ENCODE measurements at regions not wholly inside any gene's neighbourhood (a gene's known extent, or its start where the extent isn't known, plus 50 kb on each side); places are given as distances from the start of the nearest gene placed in this dataset.

DNA sequence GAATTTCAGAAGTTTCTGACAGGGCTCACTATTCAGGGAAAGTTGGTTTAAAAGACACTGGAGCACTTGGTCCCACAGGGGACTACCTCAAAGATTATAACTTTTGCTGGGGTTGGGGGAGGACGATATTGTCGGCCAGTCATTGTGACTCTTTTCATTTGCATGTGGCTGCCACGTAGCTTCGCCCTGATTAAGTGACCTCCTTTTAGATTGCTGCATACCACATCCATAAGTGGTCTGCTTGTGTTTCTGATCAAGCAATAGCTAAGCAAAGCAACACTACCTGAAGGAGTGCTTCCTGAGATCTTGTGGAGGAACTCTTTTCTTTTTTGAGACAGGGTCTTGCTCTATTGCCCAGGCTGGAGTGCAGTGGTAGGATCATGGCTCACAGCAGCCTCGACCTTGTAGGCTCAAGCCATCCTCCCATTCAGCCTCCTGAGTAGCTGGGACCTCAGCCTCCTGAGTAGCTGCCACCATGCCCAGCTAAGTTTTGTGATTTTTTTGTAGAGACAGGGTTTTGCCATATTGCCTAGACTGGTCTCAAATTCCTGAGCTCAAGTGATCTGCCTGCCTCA, 691.3 kb downstream of the EPM2A start:
- TF ChIP-seq RBAK (CRISPR knock-in tag; IDR thresholded peaks at IDR 0.05) (no peak), ZNF496 (CRISPR knock-in tag; IDR thresholded peaks at IDR 0.05; ENCODE audit: insufficient replicate concordance) (no peak), ZNF17 (CRISPR knock-in tag; IDR thresholded peaks at IDR 0.05) (no peak), PBX3 (CRISPR knock-in tag; IDR thresholded peaks at IDR 0.05; ENCODE audit: borderline replicate concordance) (no peak), CTCF (CRISPR knock-in tag; IDR thresholded peaks at IDR 0.05) (no peak), ZNF317 (CRISPR knock-in tag; IDR thresholded peaks at IDR 0.05) (no peak), EZH2 (conservative IDR thresholded peaks at IDR 0.05; ENCODE audit: low read depth, low read length) (no peak), ZBTB8A (CRISPR knock-in tag; IDR thresholded peaks at IDR 0.05; ENCODE audit: borderline replicate concordance, low read depth) (no peak), KLF9 (CRISPR knock-in tag; IDR thresholded peaks at IDR 0.05; ENCODE audit: low read depth) (no peak), POLR2A (IDR thresholded peaks at IDR 0.05; ENCODE audit: insufficient read depth in 1 of 2, low read depth in 2 of 2, low read length in 2 of 2) (no peak), EEA1 (CRISPR knock-in tag; IDR thresholded peaks at IDR 0.05; ENCODE audit: borderline replicate concordance) (no peak), ZNF883 (CRISPR knock-in tag; IDR thresholded peaks at IDR 0.05; ENCODE audit: not compliant biosample characterization) (no peak)
- TF ChIP-seq, protein P1, sequence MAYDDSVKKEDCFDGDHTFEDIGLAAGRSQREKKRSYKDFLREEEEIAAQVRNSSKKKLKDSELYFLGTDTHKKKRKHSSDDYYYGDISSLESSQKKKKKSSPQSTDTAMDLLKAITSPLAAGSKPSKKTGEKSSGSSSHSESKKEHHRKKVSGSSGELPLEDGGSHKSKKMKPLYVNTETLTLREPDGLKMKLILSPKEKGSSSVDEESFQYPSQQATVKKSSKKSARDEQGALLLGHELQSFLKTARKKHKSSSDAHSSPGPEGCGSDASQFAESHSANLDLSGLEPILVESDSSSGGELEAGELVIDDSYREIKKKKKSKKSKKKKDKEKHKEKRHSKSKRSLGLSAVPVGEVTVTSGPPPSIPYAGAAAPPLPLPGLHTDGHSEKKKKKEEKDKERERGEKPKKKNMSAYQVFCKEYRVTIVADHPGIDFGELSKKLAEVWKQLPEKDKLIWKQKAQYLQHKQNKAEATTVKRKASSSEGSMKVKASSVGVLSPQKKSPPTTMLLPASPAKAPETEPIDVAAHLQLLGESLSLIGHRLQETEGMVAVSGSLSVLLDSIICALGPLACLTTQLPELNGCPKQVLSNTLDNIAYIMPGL (CRISPR knock-in tag; IDR thresholded peaks at IDR 0.05; ENCODE audit: borderline replicate concordance in 1 of 2, low read depth in 1 of 2), result no peak
- TF ChIP-seq, protein P2, sequence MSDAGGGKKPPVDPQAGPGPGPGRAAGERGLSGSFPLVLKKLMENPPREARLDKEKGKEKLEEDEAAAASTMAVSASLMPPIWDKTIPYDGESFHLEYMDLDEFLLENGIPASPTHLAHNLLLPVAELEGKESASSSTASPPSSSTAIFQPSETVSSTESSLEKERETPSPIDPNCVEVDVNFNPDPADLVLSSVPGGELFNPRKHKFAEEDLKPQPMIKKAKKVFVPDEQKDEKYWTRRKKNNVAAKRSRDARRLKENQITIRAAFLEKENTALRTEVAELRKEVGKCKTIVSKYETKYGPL (CRISPR knock-in tag; IDR thresholded peaks at IDR 0.05), result no peak

Measured in HepG2 (cell line).